ENCODE measurements at regions not wholly inside any gene's neighbourhood (a gene's known extent, or its start where the extent isn't known, plus 50 kb on each side); places are given as distances from the start of the nearest gene placed in this dataset.
A peak's percentile ranks its signal among the peaks of the same experiment; 100 is the strongest.

DNA sequence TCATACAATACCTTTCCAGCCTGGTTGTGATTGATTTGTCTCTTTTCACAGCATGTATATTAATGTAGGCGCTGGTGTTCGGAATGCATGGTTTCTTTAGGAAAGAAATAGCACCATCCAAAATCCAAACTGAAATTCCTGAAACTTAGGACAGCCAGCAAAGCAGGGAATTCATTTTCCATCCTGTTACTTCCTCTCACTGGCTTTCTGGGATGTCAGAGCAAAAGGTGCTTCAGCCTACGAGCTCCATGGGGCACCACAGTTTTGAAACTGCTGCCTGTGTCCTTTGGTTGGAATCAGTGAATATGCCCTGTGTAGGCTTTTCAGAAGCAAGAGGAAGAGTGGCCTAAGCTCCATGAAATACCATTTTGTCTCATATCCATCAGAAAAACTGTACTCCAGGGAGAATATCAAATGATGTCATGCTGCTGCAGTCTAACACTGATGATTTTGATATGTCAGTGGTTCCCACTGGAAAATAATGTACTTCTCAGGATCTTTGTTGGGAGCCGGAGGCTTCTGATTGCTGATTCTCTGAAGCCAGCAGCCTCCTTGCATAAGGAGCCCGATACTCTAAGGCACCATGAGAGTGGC is 117.8 kb upstream of the SERP2 start:
- no peaks in the 10 kb centered on the region for H3K4me1 ChIP-seq (ENCODE audit: insufficient read depth, low read length)
- in situ Hi-C loops (cut with HindIII; ENCODE audit: extremely low pct_ligation_motif_present, low pct_unique_long_range_greater_than_20kb), result no loop called here
- ATAC-seq (no peak), FAIRE-seq (no peak), DNase-seq (ENCODE audit: low spot score) (no peak)
- POLR2A ChIA-PET, result no interaction called here
- no peaks in the 10 kb centered on the region for H4K20me1 ChIP-seq (ENCODE audit: insufficient read depth, low read length)
- H3K9me3 ChIP-seq (ENCODE audit: low read length), result no peaks in the 10 kb centered on the region
- H3K27ac ChIP-seq (ENCODE audit: extremely low read length, insufficient read depth, low read length), result no peak overlapping the region
- no peak overlapping the region for H3K4me2 ChIP-seq (ENCODE audit: low read depth, low read length)
- H3K79me2 ChIP-seq (ENCODE audit: insufficient read depth, low read length), result no peaks in the 10 kb centered on the region
- WGBS (ENCODE audit: low lambda C conversion rate), result 43% methylated on average over 4 of the region's 5 CpGs
- H3K27me3 ChIP-seq (ENCODE audit: control insufficient read depth in 1 of 2, insufficient read depth in 2 of 2, low read length in 2 of 2), result peaks cover 1 to 7% of the 10 kb centered on the region in 2 experiments; a peak in 2 of 5 replicates
- intact Hi-C loops (cut with micrococcal nuclease; ENCODE audit: unreplicated experiment), result no loop called here
- H2AFZ ChIP-seq (ENCODE audit: low read length), result no peak overlapping the region
- TF ChIP-seq, protein P1, sequence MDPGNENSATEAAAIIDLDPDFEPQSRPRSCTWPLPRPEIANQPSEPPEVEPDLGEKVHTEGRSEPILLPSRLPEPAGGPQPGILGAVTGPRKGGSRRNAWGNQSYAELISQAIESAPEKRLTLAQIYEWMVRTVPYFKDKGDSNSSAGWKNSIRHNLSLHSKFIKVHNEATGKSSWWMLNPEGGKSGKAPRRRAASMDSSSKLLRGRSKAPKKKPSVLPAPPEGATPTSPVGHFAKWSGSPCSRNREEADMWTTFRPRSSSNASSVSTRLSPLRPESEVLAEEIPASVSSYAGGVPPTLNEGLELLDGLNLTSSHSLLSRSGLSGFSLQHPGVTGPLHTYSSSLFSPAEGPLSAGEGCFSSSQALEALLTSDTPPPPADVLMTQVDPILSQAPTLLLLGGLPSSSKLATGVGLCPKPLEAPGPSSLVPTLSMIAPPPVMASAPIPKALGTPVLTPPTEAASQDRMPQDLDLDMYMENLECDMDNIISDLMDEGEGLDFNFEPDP (CRISPR knock-in tag; conservative IDR thresholded peaks at IDR 0.05), result no peak
- TF ChIP-seq ATF7 (IDR thresholded peaks at IDR 0.05) (0 out of 2 replicates have a peak, but pooled peaks have one; percentile 24), ATF7 (CRISPR knock-in tag; IDR thresholded peaks at IDR 0.05) (no peak)
- no peaks in the 10 kb centered on the region for H3K36me3 ChIP-seq (replicated peaks in 1 of 2; ENCODE audit: control insufficient read depth in 1 of 2, insufficient read depth in 2 of 2, low read length in 2 of 2)
- no TSS peak for BruUV-seq (replicated peaks)
- no peak overlapping the region for H3K4me3 ChIP-seq (replicated peaks in 1 of 3; ENCODE audit: insufficient read depth in 1 of 3, low read depth in 2 of 3, low read length in 3 of 3)
- no peak overlapping the region for H3K9ac ChIP-seq (ENCODE audit: insufficient read depth, low read depth, low read length)
- CTCF ChIA-PET (ENCODE audit: low intra/inter-chr PET ratio, low total read pairs), result no interaction called here

DNA sequence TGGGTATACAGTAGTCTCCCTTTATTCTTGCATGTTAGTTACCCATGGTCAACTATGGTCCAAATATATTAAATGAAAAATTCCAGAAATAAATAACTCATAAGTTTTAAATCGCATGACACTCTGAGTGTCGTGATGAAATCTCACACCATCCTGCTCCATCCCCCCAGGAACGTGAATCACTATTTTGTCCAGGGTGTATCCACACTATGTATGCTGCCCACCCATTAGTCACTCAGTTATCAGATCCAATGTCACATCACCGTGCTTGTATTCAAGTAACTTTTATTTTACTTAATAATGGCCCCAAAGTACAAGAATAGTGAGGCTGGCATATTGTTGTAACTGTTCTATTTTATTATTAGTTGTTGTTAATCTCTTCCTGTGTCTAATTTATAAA is 115.8 kb upstream of the SERP2 start:
- intact Hi-C loops (cut with micrococcal nuclease; ENCODE audit: unreplicated experiment) (no loop called here), in situ Hi-C loops (cut with HindIII; ENCODE audit: extremely low pct_ligation_motif_present, low pct_unique_long_range_greater_than_20kb) (no loop called here)

More for the DNA sequence above, 115.8 kb upstream of the SERP2 start:
- peaks cover 1 to 7% of the 10 kb centered on the region in 2 experiments; a peak in 2 of 5 replicates for H3K27me3 ChIP-seq (ENCODE audit: control insufficient read depth in 1 of 2, insufficient read depth in 2 of 2, low read length in 2 of 2)
- H3K4me1 ChIP-seq (ENCODE audit: insufficient read depth, low read length), result no peaks in the 10 kb centered on the region
- no peak for TF ChIP-seq TGIF2 (CRISPR knock-in tag; IDR thresholded peaks at IDR 0.05)
- no peak for TF ChIP-seq RAD51 (IDR thresholded peaks at IDR 0.05; ENCODE audit: borderline replicate concordance)
- TF ChIP-seq ZNF10 (CRISPR knock-in tag; IDR thresholded peaks at IDR 0.05; ENCODE audit: borderline replicate concordance, low read depth), result no peak
- no peak for TF ChIP-seq SRF (IDR thresholded peaks at IDR 0.05; ENCODE audit: low read depth, low read length)
- no peak for TF ChIP-seq ZNF615 (CRISPR knock-in tag; IDR thresholded peaks at IDR 0.05; ENCODE audit: borderline replicate concordance)
- TF ChIP-seq ZNF432 (CRISPR knock-in tag; IDR thresholded peaks at IDR 0.05; ENCODE audit: borderline replicate concordance), result no peak
- TF ChIP-seq ZNF674 (CRISPR knock-in tag; IDR thresholded peaks at IDR 0.05; ENCODE audit: low read depth), result no peak
- no peak for TF ChIP-seq REL (CRISPR knock-in tag; conservative IDR thresholded peaks at IDR 0.05)
- TF ChIP-seq DMAP1 (CRISPR knock-in tag; IDR thresholded peaks at IDR 0.05), result no peak
- no peak overlapping the region for H2AFZ ChIP-seq (ENCODE audit: low read length)
- H3K27ac ChIP-seq (ENCODE audit: extremely low read length, insufficient read depth, low read length), result no peak overlapping the region
- ChIA-PET POLR2A (no interaction called here), CTCF (ENCODE audit: low intra/inter-chr PET ratio, low total read pairs) (no interaction called here)
- DNase-seq (ENCODE audit: low spot score) (no peak), ATAC-seq (no peak), FAIRE-seq (no peak)
- H3K4me3 ChIP-seq (replicated peaks in 1 of 3; ENCODE audit: insufficient read depth in 1 of 3, low read depth in 2 of 3, low read length in 3 of 3), result no peak overlapping the region
- H3K9me3 ChIP-seq (ENCODE audit: low read length), result no peaks in the 10 kb centered on the region
- BruUV-seq (replicated peaks), result no TSS peak
- H3K4me2 ChIP-seq (ENCODE audit: low read depth, low read length), result no peak overlapping the region
- H3K79me2 ChIP-seq (ENCODE audit: insufficient read depth, low read length), result no peaks in the 10 kb centered on the region
- WGBS (ENCODE audit: low lambda C conversion rate), result 44% methylated on average over 4 of the region's 4 CpGs
- H4K20me1 ChIP-seq (ENCODE audit: insufficient read depth, low read length), result no peaks in the 10 kb centered on the region
- H3K9ac ChIP-seq (ENCODE audit: insufficient read depth, low read depth, low read length), result no peak overlapping the region
- no peaks in the 10 kb centered on the region for H3K36me3 ChIP-seq (replicated peaks in 1 of 2; ENCODE audit: control insufficient read depth in 1 of 2, insufficient read depth in 2 of 2, low read length in 2 of 2)
